WTC11 (cell line): ENCODE measurements at regions not wholly inside any gene's neighbourhood (a gene's known extent, or its start where the extent isn't known, plus 50 kb on each side); places are given as distances from the start of the nearest gene placed in this dataset.

Source experiments
- ATAC-seq: fragments of 200-7000 bp; cut with Tn5 transposase; 2 replicates; pipeline ENCODE4 v1.10.0; 2021; ENCODE audit warnings: mild to moderate bottlenecking, moderate library complexity
- CTCF ChIA-PET: fragments of 300-600 bp; sonication (Branson Sonifier 250); formaldehyde crosslinking; loops from one replicate; lab custom pipeline; 2021; ENCODE audit warnings: antibody characterized with exemption; lab: Charles Lee
- POLR2A ChIA-PET: fragments of 350-600 bp; sonication (Branson Sonifier 250); formaldehyde crosslinking; loops from one replicate; lab custom pipeline; 2021; ENCODE audit warnings: antibody characterized with exemption; lab: Charles Lee
- DNase-seq: peaks from one replicate; pipeline ENCODE4 v3.0.0; 2021; ENCODE audit warnings: low spot score
- H3K27ac Mint-ChIP-seq: 2 replicates; pipeline ENCODE4 v1.8.0; 2021; ENCODE audit warnings: mixed read lengths
- H3K27me3 Mint-ChIP-seq: 2 replicates; pipeline ENCODE4 v1.8.0; 2021; ENCODE audit warnings: low read depth, mild to moderate bottlenecking, moderate library complexity, mixed read lengths
- H3K36me3 Mint-ChIP-seq: 2 replicates; pipeline ENCODE4 v1.8.0; 2021; ENCODE audit warnings: mixed read lengths
- H3K4me1 Mint-ChIP-seq: 2 replicates; pipeline ENCODE4 v1.8.0; 2022; ENCODE audit warnings: mixed read lengths
- H3K4me3 Mint-ChIP-seq: 2 replicates; pipeline ENCODE4 v1.8.0; 2021; ENCODE audit warnings: mild to moderate bottlenecking, moderate library complexity, mixed read lengths
- H3K9me3 Mint-ChIP-seq: 2 replicates; pipeline ENCODE4 v1.8.0; 2021; ENCODE audit warnings: mixed read lengths
- ATF2 ChIP-seq: sonication (generic); formaldehyde crosslinking; IDR thresholded peaks from 2 replicates; pipeline ENCODE4 v1.8.1; 2022; ENCODE audit warnings: low read depth, missing genetic modification reagents, borderline replicate concordance
- ATF6 ChIP-seq: sonication (generic); formaldehyde crosslinking; IDR thresholded peaks from 2 replicates; pipeline ENCODE4 v1.8.1; 2023; ENCODE audit warnings: mild to moderate bottlenecking, missing genetic modification reagents
- CDX4 ChIP-seq: fragments of 250-450 bp; sonication (Bioruptor Pico); IDR thresholded peaks from 2 replicates; pipeline ENCODE4 v1.9.0; 2021; ENCODE audit warnings: moderate library complexity, mild to moderate bottlenecking, inconsistent platforms, borderline replicate concordance
- E2F1 ChIP-seq: sonication (generic); formaldehyde crosslinking; IDR thresholded peaks from 2 replicates; pipeline ENCODE4 v1.8.0; 2022; ENCODE audit warnings: mild to moderate bottlenecking, missing genetic modification reagents
- FOXK1 ChIP-seq: sonication (generic); formaldehyde crosslinking; IDR thresholded peaks from 2 replicates; pipeline ENCODE4 v1.8.0; 2022; ENCODE audit warnings: mild to moderate bottlenecking, moderate library complexity, missing genetic modification reagents
- FOXP1 ChIP-seq: sonication (generic); formaldehyde crosslinking; IDR thresholded peaks from 2 replicates; pipeline ENCODE4 v1.8.0; 2022; ENCODE audit warnings: missing genetic modification reagents, mild to moderate bottlenecking, moderate library complexity, borderline replicate concordance
- JAZF1 ChIP-seq: fragments of 250-450 bp; sonication (Bioruptor Pico); IDR thresholded peaks from 2 replicates; pipeline ENCODE4 v1.9.0; 2021; ENCODE audit warnings: moderate library complexity, mild to moderate bottlenecking, inconsistent platforms
- MLX ChIP-seq: sonication (generic); formaldehyde crosslinking; IDR thresholded peaks from 2 replicates; pipeline ENCODE4 v1.8.1; 2023; ENCODE audit warnings: mild to moderate bottlenecking, missing genetic modification reagents, moderate library complexity
- MYBL2 ChIP-seq: sonication (generic); formaldehyde crosslinking; IDR thresholded peaks from 2 replicates; pipeline ENCODE4 v1.8.1; 2023; ENCODE audit warnings: mild to moderate bottlenecking, moderate library complexity, missing genetic modification reagents
- NFATC4 ChIP-seq: fragments of 250-450 bp; sonication (Bioruptor Pico); IDR thresholded peaks from 2 replicates; pipeline ENCODE4 v1.9.0; 2021; ENCODE audit warnings: mild to moderate bottlenecking
- NR2C2 ChIP-seq: sonication (generic); formaldehyde crosslinking; IDR thresholded peaks from 2 replicates; pipeline ENCODE4 v1.8.0; 2022; ENCODE audit warnings: mild to moderate bottlenecking, missing genetic modification reagents
- PRRX2 ChIP-seq: fragments of 250-450 bp; sonication (Bioruptor Pico); IDR thresholded peaks from 2 replicates; pipeline ENCODE4 v1.8.0; 2021; ENCODE audit warnings: mild to moderate bottlenecking
- TEAD1 ChIP-seq: sonication (generic); formaldehyde crosslinking; IDR thresholded peaks from 2 replicates; pipeline ENCODE4 v1.8.0; 2022; ENCODE audit warnings: mild to moderate bottlenecking, missing genetic modification reagents
- TP53 ChIP-seq: sonication (generic); formaldehyde crosslinking; IDR thresholded peaks from 2 replicates; pipeline ENCODE4 v1.8.1; 2023; ENCODE audit warnings: mild to moderate bottlenecking, missing genetic modification reagents
- ZBTB21 ChIP-seq: sonication (generic); formaldehyde crosslinking; IDR thresholded peaks from 2 replicates; pipeline ENCODE4 v1.8.1; 2023; ENCODE audit warnings: mild to moderate bottlenecking, missing genetic modification reagents, borderline replicate concordance
- ZNF512 ChIP-seq: sonication (generic); formaldehyde crosslinking; IDR thresholded peaks from 2 replicates; pipeline ENCODE4 v1.8.1; 2022; ENCODE audit warnings: missing genetic modification reagents, borderline replicate concordance
- TF ChIP-seq, protein P1 (sequence below): sonication (generic); formaldehyde crosslinking; IDR thresholded peaks from 2 replicates; pipeline ENCODE4 v1.8.1; 2022; ENCODE audit warnings: mild to moderate bottlenecking, moderate library complexity, missing genetic modification reagents
- TF ChIP-seq, protein P2 (sequence below): fragments of 250-450 bp; sonication (Bioruptor Pico); IDR thresholded peaks from 2 replicates; pipeline ENCODE4 v1.9.0; 2021; ENCODE audit warnings: mild to moderate bottlenecking, borderline replicate concordance

GRCh38 chr5:87786471-87786870, 373.7 kb upstream of the CCNH start:
- DNase-seq = no peak
- CTCF ChIA-PET = interaction anchor here (1.2 kb wide), 1 partner anchor 904 kb away, joined by 7 read pairs; no protein-coding TSS in a partner anchor
- TF ChIP-seq, protein P1, sequence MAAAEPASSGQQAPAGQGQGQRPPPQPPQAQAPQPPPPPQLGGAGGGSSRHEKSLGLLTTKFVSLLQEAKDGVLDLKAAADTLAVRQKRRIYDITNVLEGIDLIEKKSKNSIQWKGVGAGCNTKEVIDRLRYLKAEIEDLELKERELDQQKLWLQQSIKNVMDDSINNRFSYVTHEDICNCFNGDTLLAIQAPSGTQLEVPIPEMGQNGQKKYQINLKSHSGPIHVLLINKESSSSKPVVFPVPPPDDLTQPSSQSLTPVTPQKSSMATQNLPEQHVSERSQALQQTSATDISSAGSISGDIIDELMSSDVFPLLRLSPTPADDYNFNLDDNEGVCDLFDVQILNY (CRISPR knock-in tag) = no peak
- no peak for TF ChIP-seq MYBL2
- TF ChIP-seq, protein P2, sequence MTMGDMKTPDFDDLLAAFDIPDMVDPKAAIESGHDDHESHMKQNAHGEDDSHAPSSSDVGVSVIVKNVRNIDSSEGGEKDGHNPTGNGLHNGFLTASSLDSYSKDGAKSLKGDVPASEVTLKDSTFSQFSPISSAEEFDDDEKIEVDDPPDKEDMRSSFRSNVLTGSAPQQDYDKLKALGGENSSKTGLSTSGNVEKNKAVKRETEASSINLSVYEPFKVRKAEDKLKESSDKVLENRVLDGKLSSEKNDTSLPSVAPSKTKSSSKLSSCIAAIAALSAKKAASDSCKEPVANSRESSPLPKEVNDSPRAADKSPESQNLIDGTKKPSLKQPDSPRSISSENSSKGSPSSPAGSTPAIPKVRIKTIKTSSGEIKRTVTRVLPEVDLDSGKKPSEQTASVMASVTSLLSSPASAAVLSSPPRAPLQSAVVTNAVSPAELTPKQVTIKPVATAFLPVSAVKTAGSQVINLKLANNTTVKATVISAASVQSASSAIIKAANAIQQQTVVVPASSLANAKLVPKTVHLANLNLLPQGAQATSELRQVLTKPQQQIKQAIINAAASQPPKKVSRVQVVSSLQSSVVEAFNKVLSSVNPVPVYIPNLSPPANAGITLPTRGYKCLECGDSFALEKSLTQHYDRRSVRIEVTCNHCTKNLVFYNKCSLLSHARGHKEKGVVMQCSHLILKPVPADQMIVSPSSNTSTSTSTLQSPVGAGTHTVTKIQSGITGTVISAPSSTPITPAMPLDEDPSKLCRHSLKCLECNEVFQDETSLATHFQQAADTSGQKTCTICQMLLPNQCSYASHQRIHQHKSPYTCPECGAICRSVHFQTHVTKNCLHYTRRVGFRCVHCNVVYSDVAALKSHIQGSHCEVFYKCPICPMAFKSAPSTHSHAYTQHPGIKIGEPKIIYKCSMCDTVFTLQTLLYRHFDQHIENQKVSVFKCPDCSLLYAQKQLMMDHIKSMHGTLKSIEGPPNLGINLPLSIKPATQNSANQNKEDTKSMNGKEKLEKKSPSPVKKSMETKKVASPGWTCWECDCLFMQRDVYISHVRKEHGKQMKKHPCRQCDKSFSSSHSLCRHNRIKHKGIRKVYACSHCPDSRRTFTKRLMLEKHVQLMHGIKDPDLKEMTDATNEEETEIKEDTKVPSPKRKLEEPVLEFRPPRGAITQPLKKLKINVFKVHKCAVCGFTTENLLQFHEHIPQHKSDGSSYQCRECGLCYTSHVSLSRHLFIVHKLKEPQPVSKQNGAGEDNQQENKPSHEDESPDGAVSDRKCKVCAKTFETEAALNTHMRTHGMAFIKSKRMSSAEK (CRISPR knock-in tag) = no peak
- TF ChIP-seq FOXK1 (CRISPR knock-in tag) = no peak
- TF ChIP-seq NFATC4 (CRISPR knock-in tag) = no peak
- TF ChIP-seq ATF2 (CRISPR knock-in tag) = no peak
- TF ChIP-seq ATF6 (CRISPR knock-in tag) = no peak
- no peak for TF ChIP-seq PRRX2
- TF ChIP-seq MLX (CRISPR knock-in tag) = no peak
- no peak for TF ChIP-seq E2F1
- TF ChIP-seq TEAD1 (CRISPR knock-in tag) = no peak
- no peak for TF ChIP-seq JAZF1

GRCh38 chr5:87785554-87786335, 373.0 kb upstream of the CCNH start:
- Mint-ChIP-seq H3K4me1 (peaks cover 43% of the 10 kb centered on the region), H3K4me3 (no peak overlapping the region), H3K27ac (no peak overlapping the region), H3K9me3 (no peaks in the 10 kb centered on the region), H3K36me3 (no peaks in the 10 kb centered on the region), H3K27me3 (peaks cover 77% of the 10 kb centered on the region)
- ChIA-PET POLR2A (no interaction called here), CTCF (interaction anchor here (1.2 kb wide), 1 partner anchor 905 kb away, joined by 7 read pairs; no protein-coding TSS in a partner anchor)
- no peak for ATAC-seq
- DNase-seq = no peak
- TF ChIP-seq TP53 = no peak
- no peak for TF ChIP-seq FOXP1 (CRISPR knock-in tag)
- no peak for TF ChIP-seq TEAD1 (CRISPR knock-in tag)
- TF ChIP-seq CDX4 (CRISPR knock-in tag) = no peak
- TF ChIP-seq ZNF512 (CRISPR knock-in tag) = no peak
- no peak for TF ChIP-seq ZBTB21 (CRISPR knock-in tag)
- no peak for TF ChIP-seq NR2C2 (CRISPR knock-in tag)

More at GRCh38 chr5:87786471-87786870, 373.7 kb upstream of the CCNH start:
- Mint-ChIP-seq H3K4me3 (no peak overlapping the region), H3K27me3 (peaks cover 84% of the 10 kb centered on the region), H3K27ac (no peak overlapping the region), H3K4me1 (peaks cover 37% of the 10 kb centered on the region), H3K9me3 (no peaks in the 10 kb centered on the region), H3K36me3 (no peaks in the 10 kb centered on the region)
- no peak for ATAC-seq
- POLR2A ChIA-PET = no interaction called here
